ENCODE measurements at regions not wholly inside any gene's neighbourhood (a gene's known extent, or its start where the extent isn't known, plus 50 kb on each side); places are given as distances from the start of the nearest gene placed in this dataset.

DNA sequence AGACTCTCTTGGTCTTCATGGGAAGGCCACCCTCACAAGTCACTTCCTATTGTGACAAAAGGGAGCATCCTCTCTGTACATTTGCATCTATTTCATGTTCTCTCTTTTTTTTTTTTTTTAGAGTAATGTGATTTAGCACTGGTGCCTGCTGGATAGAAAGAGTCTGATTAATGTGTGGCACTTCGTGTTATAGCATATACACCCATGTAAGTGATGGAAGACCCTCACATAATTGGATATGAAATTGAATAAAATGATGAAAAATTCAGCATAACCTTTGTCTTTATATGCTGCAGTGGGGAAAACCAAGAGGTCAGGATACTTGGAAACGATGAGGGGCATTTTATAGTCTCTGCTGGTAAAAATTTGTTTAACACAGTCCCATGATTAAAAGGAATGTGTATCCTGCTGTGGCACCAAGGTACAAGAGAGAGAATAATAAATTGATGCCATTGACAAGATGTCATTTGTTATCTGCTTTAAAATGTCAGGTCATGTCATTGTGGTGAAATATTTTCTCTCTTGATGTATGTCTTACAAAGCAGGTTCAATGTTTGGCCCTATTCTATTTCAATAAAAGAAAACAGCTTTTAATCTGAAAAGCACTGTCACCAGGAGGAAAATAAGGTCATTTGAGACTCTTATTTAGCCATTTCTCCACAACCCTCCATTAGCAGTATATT, 1115.4 kb downstream of the STPG2 start:
- ATAC-seq (ENCODE audit: low read depth) (no peak), DNase-seq (no peak)
- no TSS peak for BruUV-seq (replicated peaks)
- intact Hi-C loops (cut with micrococcal nuclease): no loop called here
- WGBS, 2 experiments (ENCODE audit: extremely low coverage in 2 of 2, insufficient read length in 1 of 2): no CpG with 5 or more reads among the region's 2 CpGs
- no peaks in the 10 kb centered on the region for H3K9me1 ChIP-seq (ENCODE audit: insufficient read depth, low read length)
- no peaks in the 10 kb centered on the region for H3K79me1 ChIP-seq (ENCODE audit: low read depth in 1 of 2, low read length in 2 of 2)
- H3K36me3 ChIP-seq (ENCODE audit: control insufficient read depth, insufficient read depth, low read length): no peaks in the 10 kb centered on the region
- ChIA-PET CTCF (no interaction called here), POLR2A (ENCODE audit: unreplicated experiment) (no interaction called here)
- H3K27ac ChIP-seq (ENCODE audit: insufficient read depth, low read length): no peak overlapping the region
- no peaks in the 10 kb centered on the region for H4K20me1 ChIP-seq (ENCODE audit: insufficient read depth, low read length)
- H2BK20ac ChIP-seq (ENCODE audit: low read depth, low read length): no peak overlapping the region
- H3K18ac ChIP-seq (ENCODE audit: low read depth, low read length): no peak overlapping the region
- no peak overlapping the region for H3K4ac ChIP-seq (ENCODE audit: low read depth, low read length)
- H4K8ac ChIP-seq (ENCODE audit: low read depth in 2 of 2, low read length in 2 of 2): no peak overlapping the region
- H3K4me3 ChIP-seq (ENCODE audit: insufficient read depth, low read depth, low read length): no peak overlapping the region
- H3K4me2 ChIP-seq (ENCODE audit: low read depth, low read length): no peak overlapping the region
- no peak overlapping the region for H2BK120ac ChIP-seq (ENCODE audit: low read depth, low read length)
- H3K56ac ChIP-seq (ENCODE audit: extremely low read depth, insufficient read depth, low read length): no peak overlapping the region
- H4K5ac ChIP-seq (ENCODE audit: low read depth, low read length): no peak overlapping the region
- no peaks in the 10 kb centered on the region for H3K9me3 ChIP-seq (ENCODE audit: control insufficient read depth, insufficient read depth, low read length)
- H3K14ac ChIP-seq (replicated peaks; ENCODE audit: low read depth, low read length): no peak overlapping the region
- TF ChIP-seq MAFK (IDR thresholded peaks at IDR 0.05; ENCODE audit: low read depth, low read length): no peak
- TF ChIP-seq NFE2L2 (IDR thresholded peaks at IDR 0.05; ENCODE audit: low read depth, low read length): no peak
- no peak for TF ChIP-seq CEBPB (IDR thresholded peaks at IDR 0.05; ENCODE audit: low read depth, low read length)
- TF ChIP-seq, protein P1, sequence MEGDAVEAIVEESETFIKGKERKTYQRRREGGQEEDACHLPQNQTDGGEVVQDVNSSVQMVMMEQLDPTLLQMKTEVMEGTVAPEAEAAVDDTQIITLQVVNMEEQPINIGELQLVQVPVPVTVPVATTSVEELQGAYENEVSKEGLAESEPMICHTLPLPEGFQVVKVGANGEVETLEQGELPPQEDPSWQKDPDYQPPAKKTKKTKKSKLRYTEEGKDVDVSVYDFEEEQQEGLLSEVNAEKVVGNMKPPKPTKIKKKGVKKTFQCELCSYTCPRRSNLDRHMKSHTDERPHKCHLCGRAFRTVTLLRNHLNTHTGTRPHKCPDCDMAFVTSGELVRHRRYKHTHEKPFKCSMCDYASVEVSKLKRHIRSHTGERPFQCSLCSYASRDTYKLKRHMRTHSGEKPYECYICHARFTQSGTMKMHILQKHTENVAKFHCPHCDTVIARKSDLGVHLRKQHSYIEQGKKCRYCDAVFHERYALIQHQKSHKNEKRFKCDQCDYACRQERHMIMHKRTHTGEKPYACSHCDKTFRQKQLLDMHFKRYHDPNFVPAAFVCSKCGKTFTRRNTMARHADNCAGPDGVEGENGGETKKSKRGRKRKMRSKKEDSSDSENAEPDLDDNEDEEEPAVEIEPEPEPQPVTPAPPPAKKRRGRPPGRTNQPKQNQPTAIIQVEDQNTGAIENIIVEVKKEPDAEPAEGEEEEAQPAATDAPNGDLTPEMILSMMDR (conservative IDR thresholded peaks at IDR 0.05; ENCODE audit: low read depth, low read length): no peak
- TF ChIP-seq MAZ (IDR thresholded peaks at IDR 0.05; ENCODE audit: borderline replicate concordance, low read depth, low read length): no peak
- no peak for TF ChIP-seq RAD21 (IDR thresholded peaks at IDR 0.05; ENCODE audit: low read length)
- TF ChIP-seq BHLHE40 (IDR thresholded peaks at IDR 0.05; ENCODE audit: low read depth, low read length): no peak
- TF ChIP-seq POLR2A (IDR thresholded peaks at IDR 0.05; ENCODE audit: low read depth, low read length): no peak
- TF ChIP-seq CHD1 (IDR thresholded peaks at IDR 0.05; ENCODE audit: low read depth, low read length): no peak
- TF ChIP-seq, protein P2, sequence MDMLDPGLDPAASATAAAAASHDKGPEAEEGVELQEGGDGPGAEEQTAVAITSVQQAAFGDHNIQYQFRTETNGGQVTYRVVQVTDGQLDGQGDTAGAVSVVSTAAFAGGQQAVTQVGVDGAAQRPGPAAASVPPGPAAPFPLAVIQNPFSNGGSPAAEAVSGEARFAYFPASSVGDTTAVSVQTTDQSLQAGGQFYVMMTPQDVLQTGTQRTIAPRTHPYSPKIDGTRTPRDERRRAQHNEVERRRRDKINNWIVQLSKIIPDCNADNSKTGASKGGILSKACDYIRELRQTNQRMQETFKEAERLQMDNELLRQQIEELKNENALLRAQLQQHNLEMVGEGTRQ (IDR thresholded peaks at IDR 0.05; ENCODE audit: low read depth, low read length): no peak
- TF ChIP-seq FOS (IDR thresholded peaks at IDR 0.05; ENCODE audit: low read depth, low read length): no peak
- TF ChIP-seq, protein P3, sequence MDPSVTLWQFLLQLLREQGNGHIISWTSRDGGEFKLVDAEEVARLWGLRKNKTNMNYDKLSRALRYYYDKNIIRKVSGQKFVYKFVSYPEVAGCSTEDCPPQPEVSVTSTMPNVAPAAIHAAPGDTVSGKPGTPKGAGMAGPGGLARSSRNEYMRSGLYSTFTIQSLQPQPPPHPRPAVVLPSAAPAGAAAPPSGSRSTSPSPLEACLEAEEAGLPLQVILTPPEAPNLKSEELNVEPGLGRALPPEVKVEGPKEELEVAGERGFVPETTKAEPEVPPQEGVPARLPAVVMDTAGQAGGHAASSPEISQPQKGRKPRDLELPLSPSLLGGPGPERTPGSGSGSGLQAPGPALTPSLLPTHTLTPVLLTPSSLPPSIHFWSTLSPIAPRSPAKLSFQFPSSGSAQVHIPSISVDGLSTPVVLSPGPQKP (IDR thresholded peaks at IDR 0.05; ENCODE audit: borderline replicate concordance, low read depth, low read length): no peak
- TF ChIP-seq RCOR1 (IDR thresholded peaks at IDR 0.05; ENCODE audit: insufficient replicate concordance, low read length): no peak
- no peak for TF ChIP-seq SMC3 (IDR thresholded peaks at IDR 0.05; ENCODE audit: low read depth, low read length)
- TF ChIP-seq RFX5 (IDR thresholded peaks at IDR 0.05; ENCODE audit: low read depth, low read length): no peak
- TF ChIP-seq MXI1 (IDR thresholded peaks at IDR 0.05; ENCODE audit: borderline replicate concordance, low read depth, low read length): no peak
- no peak overlapping the region for H2BK15ac ChIP-seq (ENCODE audit: low read depth, low read length)
- no peaks in the 10 kb centered on the region for H3K27me3 ChIP-seq (ENCODE audit: control insufficient read depth, insufficient read depth, low read length)
- H2AFZ ChIP-seq (replicated peaks; ENCODE audit: low read length, poor library complexity): no peak overlapping the region
- H2AK9ac ChIP-seq (replicated peaks; ENCODE audit: low read depth, low read length, poor library complexity): no peak overlapping the region
- H3K9ac ChIP-seq (ENCODE audit: low read depth, low read length): no peak overlapping the region
- H4K91ac ChIP-seq (ENCODE audit: insufficient read depth, low read depth, low read length): no peak overlapping the region
- in situ Hi-C loops (cut with MboI; ENCODE audit: low sequenced_read_pairs): no loop called here
- H3K4me1 ChIP-seq (ENCODE audit: control insufficient read depth, insufficient read depth, low read length): no peaks in the 10 kb centered on the region
- dilution Hi-C loops (cut with HindIII; ENCODE audit: low sequenced_read_pairs, unreplicated experiment): no loop called here
- H2BK5ac ChIP-seq (ENCODE audit: low read depth, low read length, poor library complexity, severe bottlenecking): no peak overlapping the region
- no peak overlapping the region for H3K23ac ChIP-seq (ENCODE audit: low read depth, low read length)
- H2AK5ac ChIP-seq (ENCODE audit: low read depth, low read length): no peak overlapping the region
